Ovary (tissue), 3 donors: ENCODE measurements at regions not wholly inside any gene's neighbourhood (a gene's known extent, or its start where the extent isn't known, plus 50 kb on each side); places are given as distances from the start of the nearest gene placed in this dataset.

Experiments used
- POLR2A ChIP-seq: fragments of 450-650 bp; IDR thresholded peaks from one replicate; pipeline ENCODE4 v1.6.1; 2017; ENCODE audit warnings: antibody characterized with exemption, mild to moderate bottlenecking, moderate library complexity
- TF ChIP-seq, protein P1 (sequence below), 3 donors: fragments of 450-650 bp in 2 of 3; fragments of 200-600 bp in 1 of 3; IDR thresholded peaks; one replicate each; pipeline versions ENCODE4 v1.5.1 to v1.8.0; 2016 to 2022; ENCODE audit warnings: antibody characterized with exemption in 3 of 3, mild to moderate bottlenecking in 1 of 3
- donor health status: DM: no; HTN: no; CAD: no.

DNA sequence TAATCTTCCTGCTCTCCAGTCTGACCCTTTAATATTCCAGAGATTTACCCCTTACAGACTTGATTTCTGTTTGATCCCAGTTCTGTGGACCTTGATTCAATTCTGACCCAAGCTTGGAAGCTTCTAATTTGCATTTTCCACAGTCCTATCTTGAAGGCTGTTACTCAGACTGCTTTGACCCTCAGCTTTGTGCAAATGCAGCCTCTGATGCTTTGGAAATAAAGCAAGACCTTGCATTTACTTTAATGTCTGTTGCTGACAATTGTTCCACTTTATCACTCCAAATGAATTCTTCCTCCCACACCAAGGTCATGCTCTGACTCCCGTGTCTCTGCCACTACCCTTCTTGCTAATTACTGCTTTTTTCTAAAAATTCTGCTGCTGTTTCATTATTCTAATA lies 886.0 kb downstream of the TUSC7 start:
- TF ChIP-seq, protein P1, sequence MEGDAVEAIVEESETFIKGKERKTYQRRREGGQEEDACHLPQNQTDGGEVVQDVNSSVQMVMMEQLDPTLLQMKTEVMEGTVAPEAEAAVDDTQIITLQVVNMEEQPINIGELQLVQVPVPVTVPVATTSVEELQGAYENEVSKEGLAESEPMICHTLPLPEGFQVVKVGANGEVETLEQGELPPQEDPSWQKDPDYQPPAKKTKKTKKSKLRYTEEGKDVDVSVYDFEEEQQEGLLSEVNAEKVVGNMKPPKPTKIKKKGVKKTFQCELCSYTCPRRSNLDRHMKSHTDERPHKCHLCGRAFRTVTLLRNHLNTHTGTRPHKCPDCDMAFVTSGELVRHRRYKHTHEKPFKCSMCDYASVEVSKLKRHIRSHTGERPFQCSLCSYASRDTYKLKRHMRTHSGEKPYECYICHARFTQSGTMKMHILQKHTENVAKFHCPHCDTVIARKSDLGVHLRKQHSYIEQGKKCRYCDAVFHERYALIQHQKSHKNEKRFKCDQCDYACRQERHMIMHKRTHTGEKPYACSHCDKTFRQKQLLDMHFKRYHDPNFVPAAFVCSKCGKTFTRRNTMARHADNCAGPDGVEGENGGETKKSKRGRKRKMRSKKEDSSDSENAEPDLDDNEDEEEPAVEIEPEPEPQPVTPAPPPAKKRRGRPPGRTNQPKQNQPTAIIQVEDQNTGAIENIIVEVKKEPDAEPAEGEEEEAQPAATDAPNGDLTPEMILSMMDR (IDR thresholded peaks at IDR 0.05): no peak
- TF ChIP-seq POLR2A: no peak
